Colon (tissue), 2 donors: ENCODE measurements at regions not wholly inside any gene's neighbourhood (a gene's known extent, or its start where the extent isn't known, plus 50 kb on each side); places are given as distances from the start of the nearest gene placed in this dataset.

Experiments used
- FAIRE-seq: peaks from 2 replicates; lab custom pipeline; 2012; peaks lifted over from hg19 to GRCh38; lab: Jason Lieb, UNC
- donor health status: control.
- donor health status: control.

DNA sequence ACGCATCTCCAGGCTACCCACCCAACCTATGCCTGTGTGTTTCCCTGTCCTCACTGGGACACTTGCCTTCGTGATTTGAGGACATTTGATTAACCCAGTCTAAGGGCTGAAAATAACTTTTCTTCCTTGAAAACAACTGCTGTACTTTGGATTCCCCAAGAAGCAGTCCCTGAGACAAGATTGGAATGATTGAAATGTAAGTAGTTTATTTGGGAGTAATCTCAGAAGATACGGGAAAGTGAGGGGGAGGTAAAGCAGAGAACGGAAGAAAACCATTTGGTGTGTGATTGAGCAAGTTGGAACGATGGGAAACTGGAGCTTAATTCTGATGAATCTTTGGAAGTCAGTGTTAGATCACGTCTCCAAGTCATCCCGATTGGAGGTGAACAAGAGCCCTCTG is 143.8 kb upstream of the LMCD1 start:
- FAIRE-seq = no peak

GRCh38 chr3:8359133-8359532 is 142.5 kb upstream of the LMCD1 start:
- FAIRE-seq = no peak

DNA sequence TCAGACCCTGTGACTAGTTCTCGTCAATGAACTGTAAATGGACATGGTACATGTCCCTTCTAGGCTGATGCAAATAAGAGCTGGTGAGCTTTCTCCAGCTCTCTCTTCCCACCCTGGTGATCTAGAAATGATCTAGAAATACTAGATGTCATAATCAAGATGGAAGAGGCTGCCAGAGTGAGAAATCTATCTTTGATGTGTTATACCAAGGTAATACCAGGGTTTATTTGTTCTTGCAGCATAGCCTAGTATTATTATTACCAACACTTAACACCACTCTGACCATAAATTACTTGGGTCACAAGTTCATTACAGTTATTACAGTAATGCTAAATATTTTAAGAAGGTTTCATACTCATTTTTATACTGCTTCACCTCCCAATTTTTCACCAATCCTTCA is 138.4 kb upstream of the LMCD1 start:
- FAIRE-seq = no peak

DNA sequence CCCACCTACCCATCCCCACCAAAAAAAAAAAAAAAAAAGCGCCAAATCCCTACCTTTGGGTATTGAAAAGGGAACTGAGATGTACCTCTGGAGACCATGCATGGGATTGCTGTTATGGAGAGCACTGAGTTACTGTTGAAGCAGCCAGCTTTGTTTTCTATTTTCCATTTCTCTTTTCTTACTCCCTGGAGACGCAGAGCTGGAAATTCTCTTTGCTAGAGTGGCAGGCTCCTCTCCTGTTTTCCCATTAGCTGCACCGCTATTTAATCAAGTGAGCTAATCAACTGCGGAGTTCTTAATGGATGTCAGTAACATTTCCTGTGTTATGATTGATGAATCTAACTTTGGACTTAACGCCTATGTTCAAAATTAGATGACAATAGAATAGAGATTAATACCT is 136.1 kb upstream of the LMCD1 start:
- FAIRE-seq = no peak

DNA sequence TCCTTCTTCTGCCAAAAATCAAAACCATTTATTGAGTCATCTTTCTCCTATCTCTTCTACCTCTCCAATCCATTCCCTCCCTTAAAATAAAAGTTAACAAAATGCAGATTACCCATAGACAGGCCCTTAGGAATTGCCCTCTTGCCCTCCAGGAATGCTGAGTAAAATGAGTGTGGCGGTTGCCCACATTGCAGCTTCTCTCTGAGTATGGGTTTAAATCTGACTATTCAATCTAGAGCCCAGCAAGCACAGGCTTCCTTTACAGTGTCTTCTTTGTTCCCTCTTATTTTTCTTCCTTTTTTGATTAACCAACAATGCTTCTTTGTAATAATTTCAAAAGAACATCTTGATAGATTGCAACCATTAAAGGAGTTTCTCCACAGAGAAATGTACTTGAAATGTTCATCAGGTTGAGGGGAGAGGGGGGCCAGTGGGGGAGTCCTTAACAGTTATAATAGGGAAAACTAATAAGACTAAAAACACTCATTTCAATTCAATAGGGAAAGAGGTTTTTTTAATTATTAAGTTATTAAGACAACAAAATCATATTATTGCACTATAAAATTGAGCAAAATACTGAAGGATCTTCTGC is 135.3 kb upstream of the LMCD1 start:
- FAIRE-seq = no peak

GRCh38 chr3:8368598-8368997 is 133.0 kb upstream of the LMCD1 start:
- FAIRE-seq = no peak

- FAIRE-seq = no peak
These were observed 132.0 kb upstream of the LMCD1 start for GRCh38 chr3:8369638-8370037.

GRCh38 chr3:8371085-8371551 is 130.5 kb upstream of the LMCD1 start:
- FAIRE-seq = no peak

GRCh38 chr3:8371960-8372463 is 129.6 kb upstream of the LMCD1 start:
- FAIRE-seq = no peak

- FAIRE-seq = no peak
These were observed 120.5 kb upstream of the LMCD1 start for GRCh38 chr3:8380904-8381704.

DNA sequence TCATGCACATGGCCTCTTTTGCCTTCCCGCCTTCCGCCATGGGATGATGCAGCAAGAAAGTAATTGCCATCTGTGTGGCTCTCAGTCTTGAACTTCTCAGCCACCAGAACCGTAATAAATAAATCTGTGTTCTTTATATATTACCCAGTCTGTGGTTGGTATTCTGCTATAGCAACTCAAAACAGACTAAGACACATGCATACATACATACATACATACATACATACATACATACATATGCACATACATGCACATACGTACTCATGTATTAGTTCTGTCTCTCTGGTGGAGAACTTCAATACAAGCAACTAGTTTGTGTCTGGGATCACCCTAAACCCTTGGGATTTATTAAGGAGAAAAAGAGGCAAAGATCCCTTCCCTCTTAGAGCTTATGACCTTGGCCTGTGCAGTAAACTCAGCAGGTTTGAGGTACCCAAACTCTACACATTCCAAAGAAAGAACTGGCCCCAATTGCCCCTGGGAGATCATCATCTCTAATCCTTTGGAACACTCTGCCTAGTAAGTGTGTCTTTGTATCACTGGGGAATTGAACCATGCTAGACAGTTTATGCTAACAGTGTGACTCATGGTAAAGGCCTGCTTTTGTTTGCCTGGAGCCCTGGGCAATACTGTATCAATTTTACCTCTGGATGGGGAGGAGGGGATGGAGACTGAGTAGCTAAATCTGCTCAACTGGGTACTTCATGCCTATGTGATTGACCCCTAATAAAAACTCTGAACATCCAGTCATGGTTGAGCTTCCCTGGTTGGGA is 115.6 kb upstream of the LMCD1 start:
- FAIRE-seq = no peak

- FAIRE-seq = no peak
These were observed 114.1 kb upstream of the LMCD1 start for GRCh38 chr3:8387571-8387970.

GRCh38 chr3:8399686-8400085 is 101.9 kb upstream of the LMCD1 start:
- no peak for FAIRE-seq

DNA sequence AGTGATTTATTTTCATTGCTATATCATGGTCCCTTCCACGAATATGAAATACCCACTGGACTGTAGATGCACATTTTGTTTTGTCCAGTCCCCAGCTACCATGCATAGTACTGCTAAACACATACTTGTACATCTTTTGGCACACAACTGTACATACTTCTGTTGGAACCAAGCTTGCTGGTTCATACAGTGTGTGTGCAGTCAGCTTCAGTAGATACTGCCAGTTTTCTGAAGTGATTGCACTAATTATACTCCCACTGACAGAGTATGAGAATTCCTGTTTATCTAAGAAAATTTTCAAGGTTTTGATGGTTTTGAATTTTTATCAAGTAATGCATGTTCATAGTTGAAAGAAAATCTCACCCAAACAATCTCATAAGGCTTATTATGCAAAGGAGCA is 100.7 kb upstream of the LMCD1 start:
- no peak for FAIRE-seq

GRCh38 chr3:8403996-8404395 is 97.6 kb upstream of the LMCD1 start:
- no peak for FAIRE-seq

GRCh38 chr3:8405144-8405543 is 96.5 kb upstream of the LMCD1 start:
- FAIRE-seq = no peak

GRCh38 chr3:8406479-8406878 is 95.1 kb upstream of the LMCD1 start:
- no peak for FAIRE-seq

GRCh38 chr3:8413337-8413926 is 88.2 kb upstream of the LMCD1 start:
- FAIRE-seq = no peak

GRCh38 chr3:8416965-8417364 is 84.7 kb upstream of the LMCD1 start:
- FAIRE-seq = no peak

DNA sequence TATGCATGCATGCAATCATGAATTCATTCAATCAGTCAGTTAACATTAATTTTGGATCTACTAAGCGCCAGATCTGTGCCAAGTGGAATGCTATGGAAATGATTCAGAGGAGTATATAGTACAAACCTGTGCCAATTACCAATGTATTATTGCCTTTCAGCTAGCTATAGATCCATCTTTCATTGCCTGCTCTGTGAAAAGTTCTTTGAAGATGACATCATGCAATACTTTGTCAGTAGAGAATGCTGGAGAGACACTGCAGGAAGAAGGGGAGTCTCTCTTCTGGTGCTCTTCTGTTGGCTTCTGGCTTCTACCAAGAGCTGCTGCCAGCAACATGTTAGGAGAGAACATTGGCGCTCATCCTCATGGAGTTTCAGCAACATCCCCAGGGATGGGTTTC is 81.0 kb upstream of the LMCD1 start:
- FAIRE-seq = no peak

DNA sequence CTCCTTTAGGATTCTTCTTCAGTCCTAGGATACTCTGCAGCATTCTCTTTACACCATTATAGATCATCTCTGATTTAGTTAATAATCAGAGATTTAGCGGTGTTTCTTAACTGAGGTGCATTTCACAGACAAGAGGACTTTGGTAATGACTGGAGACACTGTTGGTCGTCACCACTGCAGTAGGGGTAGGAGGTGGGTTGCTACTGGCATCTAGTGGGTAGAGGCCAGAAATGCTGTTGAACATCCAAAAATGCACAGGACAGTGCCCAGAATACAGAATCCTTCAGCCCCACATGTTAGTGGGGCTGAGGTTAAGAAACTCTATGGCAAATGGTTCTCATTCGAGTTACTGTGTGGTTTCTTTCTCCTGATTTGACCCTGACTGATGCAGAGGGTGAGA is 80.4 kb upstream of the LMCD1 start:
- no peak for FAIRE-seq

DNA sequence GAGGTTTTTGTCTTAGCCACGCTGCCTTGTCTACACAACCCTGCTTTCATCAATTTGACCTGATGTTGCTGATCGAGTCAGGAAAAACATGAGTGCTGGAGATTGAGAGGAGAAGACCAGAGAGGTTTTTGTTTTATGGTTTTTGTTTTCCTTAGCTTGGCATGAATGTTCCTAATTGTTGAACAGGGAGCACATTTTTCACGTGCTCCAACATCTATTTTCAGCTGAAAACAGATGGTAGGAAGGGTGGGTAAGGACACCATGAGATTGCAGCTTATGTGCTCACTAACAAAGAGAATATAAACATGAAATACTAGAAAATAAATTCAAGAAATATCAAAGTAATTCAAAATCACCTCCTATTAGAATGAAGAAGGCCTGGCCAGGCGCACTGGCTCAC is 79.9 kb upstream of the LMCD1 start:
- no peak for FAIRE-seq

DNA sequence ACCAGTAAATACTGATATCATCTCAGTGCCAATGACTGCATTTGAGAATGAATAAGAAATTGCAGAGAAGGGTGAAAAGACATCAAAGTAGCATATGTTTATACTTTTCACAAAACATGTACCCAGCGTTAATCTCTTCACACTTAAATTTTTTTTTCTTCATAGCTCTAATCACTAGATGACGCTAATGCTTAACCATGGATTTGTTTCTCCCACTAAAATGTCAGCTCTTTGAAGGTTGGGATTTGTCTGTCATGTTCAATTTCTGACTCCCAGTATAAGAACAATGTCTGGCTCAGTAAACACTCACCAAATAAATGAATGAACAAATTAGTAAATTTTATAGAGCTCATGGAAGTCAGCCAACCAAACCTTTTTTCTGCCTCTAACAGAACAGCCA is 78.3 kb upstream of the LMCD1 start:
- no peak for FAIRE-seq
